Thymus (tissue), 11 donors: ENCODE measurements at regions not wholly inside any gene's neighbourhood (a gene's known extent, or its start where the extent isn't known, plus 50 kb on each side); places are given as distances from the start of the nearest gene placed in this dataset.

Experiments
- DNase-seq, 9 donors: peaks; one replicate each; pipeline ENCODE4 v3.0.0-alpha.2; 2013; ENCODE audit warnings: low spot score in 9 of 9, low read depth in 6 of 9, missing footprints in 1 of 9
- H3K27ac ChIP-seq, 2 donors: one replicate each; pipeline ENCODE4 v1.5.1; 2013; ENCODE audit warnings: control low read depth in 1 of 2, low read depth in 1 of 2, low read length in 1 of 2, mild to moderate bottlenecking in 1 of 2, moderate library complexity in 1 of 2
- H3K27me3 ChIP-seq, 2 donors: one replicate each; pipeline ENCODE4 v1.5.1; 2013; ENCODE audit warnings: low read length in 1 of 2; ENCODE audit not compliant: control insufficient read depth in 2 of 2, insufficient read depth in 1 of 2
- H3K36me3 ChIP-seq, 2 donors: one replicate each; pipeline ENCODE4 v1.5.1; 2013; ENCODE audit warnings: low read length in 1 of 2, mild to moderate bottlenecking in 1 of 2, moderate library complexity in 1 of 2; ENCODE audit not compliant: control insufficient read depth in 2 of 2, insufficient read depth in 2 of 2
- H3K4me1 ChIP-seq, 2 donors: one replicate each; pipeline ENCODE4 v1.5.1; 2013; ENCODE audit warnings: low read length in 2 of 2; ENCODE audit not compliant: control insufficient read depth in 2 of 2, insufficient read depth in 2 of 2
- H3K4me3 ChIP-seq, 2 donors: one replicate each; pipeline ENCODE4 v1.5.1; 2013; ENCODE audit warnings: low read length in 2 of 2, control low read depth in 1 of 2, mild to moderate bottlenecking in 1 of 2
- H3K9me3 ChIP-seq, 2 donors: one replicate each; pipeline ENCODE4 v1.5.1; 2013; ENCODE audit warnings: low read length in 1 of 2, mild to moderate bottlenecking in 1 of 2; ENCODE audit not compliant: control insufficient read depth in 2 of 2, insufficient read depth in 1 of 2
- WGBS: extraction: QIAGEN DNeasy Blood & Tissue Kit; methylation state at CpG from one replicate; pipeline ENCODE4 v1.1.7; 2013; 5-methylcytosine and 5-hydroxymethylcytosine counted together
- donor health status: healthy.

DNA sequence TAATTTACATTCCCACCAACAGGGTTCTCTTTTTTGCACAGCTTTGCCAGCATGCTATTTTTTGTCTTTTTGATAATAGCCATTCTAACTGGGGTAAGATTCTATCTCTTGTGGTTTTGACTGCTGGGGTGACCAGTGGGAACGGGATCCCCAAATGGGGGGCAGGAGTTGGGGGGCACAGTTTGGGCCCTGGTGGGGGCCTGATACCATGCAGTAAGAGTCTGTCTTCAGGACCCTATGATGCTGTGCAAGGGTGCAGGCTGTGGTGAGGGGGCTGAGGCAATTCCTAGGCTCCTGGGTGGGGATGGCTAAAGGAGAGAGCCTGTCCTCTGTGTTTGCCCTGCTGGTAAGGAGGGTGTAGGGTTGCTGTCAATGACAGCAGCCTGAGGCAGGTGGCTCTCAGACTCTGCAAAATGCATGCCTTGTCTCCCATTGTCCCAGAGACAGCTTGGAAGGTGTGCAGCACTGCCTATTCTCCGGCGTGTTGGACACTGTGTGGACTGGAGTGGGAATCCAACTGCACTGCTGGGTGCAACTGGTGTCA is 172.7 kb upstream of the ARHGAP24 start:
- Histone ChIP-seq H3K27me3 (no peaks in the 10 kb centered on the region), H3K4me3 (no peak overlapping the region), H3K4me1 (no peaks in the 10 kb centered on the region), H3K36me3 (no peaks in the 10 kb centered on the region), H3K9me3 (no peaks in the 10 kb centered on the region), H3K27ac (no peak overlapping the region)
- DNase-seq = no peak
- 90% methylated on average over 3 of the region's 3 CpGs for WGBS

DNA sequence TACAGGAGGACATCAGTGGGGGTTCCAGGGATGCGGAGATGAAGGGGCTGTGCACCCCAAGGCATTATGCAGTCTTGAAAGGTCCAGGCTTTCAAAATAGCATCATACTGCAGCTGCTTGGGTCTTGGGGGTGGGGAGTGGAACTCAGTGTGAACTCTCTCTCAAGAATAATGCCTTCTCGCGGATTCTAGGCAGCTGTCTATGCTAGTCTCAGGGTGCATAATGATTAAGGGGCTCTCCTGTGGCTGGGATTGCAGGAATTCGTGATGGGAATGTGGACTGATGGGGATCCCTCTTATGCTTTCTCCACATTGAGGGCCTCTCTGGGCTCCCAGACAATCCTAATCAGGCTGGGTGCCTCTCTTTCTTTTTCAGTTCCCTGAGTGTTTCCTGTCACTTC is 172.2 kb upstream of the ARHGAP24 start:
- WGBS = 87% methylated on average over 4 of the region's 4 CpGs
- Histone ChIP-seq H3K4me1 (no peaks in the 10 kb centered on the region), H3K9me3 (no peaks in the 10 kb centered on the region), H3K27ac (no peak overlapping the region), H3K36me3 (no peaks in the 10 kb centered on the region), H3K4me3 (no peak overlapping the region), H3K27me3 (no peaks in the 10 kb centered on the region)
- DNase-seq = no peak

- H3K27ac ChIP-seq = no peak overlapping the region
- no peaks in the 10 kb centered on the region for H3K36me3 ChIP-seq
- peaks cover 0 to 10% of the 10 kb centered on the region in 2 donors for H3K9me3 ChIP-seq
- H3K27me3 ChIP-seq = no peaks in the 10 kb centered on the region
- H3K4me3 ChIP-seq = no peak overlapping the region
- DNase-seq = no peak
- no peaks in the 10 kb centered on the region for H3K4me1 ChIP-seq
Observed at GRCh38 chr4:85318415-85318814, 156.5 kb upstream of the ARHGAP24 start.

DNA sequence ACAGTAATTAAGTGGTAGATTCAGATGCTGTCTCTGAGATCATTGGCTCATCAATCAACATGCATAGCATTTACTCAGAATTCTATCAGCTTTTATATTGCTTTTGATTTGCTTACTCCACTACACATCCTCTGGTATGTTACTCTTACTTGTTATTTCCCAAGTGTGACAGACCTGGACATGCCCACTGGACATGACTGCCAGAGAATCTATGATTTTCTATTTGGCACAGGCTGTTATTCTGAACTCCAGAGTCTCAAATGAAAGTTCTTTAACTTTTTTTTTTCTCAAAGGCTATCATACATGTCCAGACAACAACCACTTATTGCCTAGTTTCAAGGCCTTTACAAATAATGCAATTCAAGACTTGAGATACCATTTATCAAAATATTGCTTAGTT is 116.1 kb upstream of the ARHGAP24 start:
- no peak for DNase-seq
- Histone ChIP-seq H3K4me3 (no peak overlapping the region), H3K4me1 (no peaks in the 10 kb centered on the region), H3K27me3 (no peaks in the 10 kb centered on the region), H3K27ac (no peak overlapping the region), H3K36me3 (no peaks in the 10 kb centered on the region), H3K9me3 (no peaks in the 10 kb centered on the region)

DNA sequence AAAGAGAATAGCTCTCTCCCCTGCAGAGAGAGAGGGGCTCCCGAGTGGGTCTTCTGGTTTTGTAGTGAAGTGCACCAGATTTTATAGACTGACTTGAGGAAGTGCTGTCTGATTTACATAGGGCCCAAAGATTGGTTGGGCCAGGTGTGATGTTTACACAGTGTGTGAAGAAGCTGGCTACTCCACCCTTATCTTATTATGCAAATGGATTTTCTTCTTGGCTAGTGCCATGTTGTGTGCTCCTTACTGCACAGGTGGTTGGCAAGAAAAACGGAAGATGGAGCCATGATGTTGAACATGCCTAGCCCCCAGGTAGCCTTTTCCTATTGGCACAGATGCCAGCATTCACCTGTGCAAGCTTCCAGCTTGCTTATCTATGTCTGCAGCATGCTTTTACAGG is 112.4 kb upstream of the ARHGAP24 start:
- H3K4me3 ChIP-seq = no peak overlapping the region
- H3K4me1 ChIP-seq = no peaks in the 10 kb centered on the region
- 95% methylated on average over 2 of the region's 2 CpGs for WGBS
- H3K27me3 ChIP-seq = no peaks in the 10 kb centered on the region
- H3K9me3 ChIP-seq = no peaks in the 10 kb centered on the region
- no peak overlapping the region for H3K27ac ChIP-seq
- no peak for DNase-seq
- H3K36me3 ChIP-seq = no peaks in the 10 kb centered on the region

DNA sequence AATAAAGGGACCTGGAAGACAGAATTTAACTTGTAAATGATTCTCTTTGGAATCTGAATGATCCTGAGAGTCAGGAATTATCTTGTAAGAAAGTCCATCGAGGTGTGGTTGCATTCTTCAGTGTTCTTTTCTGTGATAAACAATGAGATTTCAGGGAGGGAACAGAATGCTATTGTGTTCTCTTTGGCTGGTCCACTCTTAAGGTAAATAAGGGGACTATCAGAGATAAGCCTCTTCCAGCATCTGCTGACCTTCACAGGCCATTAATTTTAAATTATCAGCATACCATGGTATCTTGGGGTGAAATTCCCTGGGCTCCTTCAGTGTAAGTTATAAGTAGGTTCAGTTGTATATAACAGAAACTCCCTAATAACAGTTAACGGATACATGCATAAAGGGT is 107.1 kb upstream of the ARHGAP24 start:
- Histone ChIP-seq H3K4me3 (no peak overlapping the region), H3K9me3 (no peaks in the 10 kb centered on the region), H3K36me3 (no peaks in the 10 kb centered on the region), H3K27me3 (no peaks in the 10 kb centered on the region), H3K27ac (no peak overlapping the region), H3K4me1 (no peaks in the 10 kb centered on the region)
- WGBS = 86% methylated on average over 2 of the region's 2 CpGs
- no peak for DNase-seq

GRCh38 chr4:85368240-85368639 is 106.7 kb upstream of the ARHGAP24 start:
- 97% methylated on average over 3 of the region's 3 CpGs for WGBS
- Histone ChIP-seq H3K27ac (no peak overlapping the region), H3K27me3 (no peaks in the 10 kb centered on the region), H3K4me1 (no peaks in the 10 kb centered on the region), H3K36me3 (no peaks in the 10 kb centered on the region), H3K4me3 (no peak overlapping the region), H3K9me3 (no peaks in the 10 kb centered on the region)
- no peak for DNase-seq

DNA sequence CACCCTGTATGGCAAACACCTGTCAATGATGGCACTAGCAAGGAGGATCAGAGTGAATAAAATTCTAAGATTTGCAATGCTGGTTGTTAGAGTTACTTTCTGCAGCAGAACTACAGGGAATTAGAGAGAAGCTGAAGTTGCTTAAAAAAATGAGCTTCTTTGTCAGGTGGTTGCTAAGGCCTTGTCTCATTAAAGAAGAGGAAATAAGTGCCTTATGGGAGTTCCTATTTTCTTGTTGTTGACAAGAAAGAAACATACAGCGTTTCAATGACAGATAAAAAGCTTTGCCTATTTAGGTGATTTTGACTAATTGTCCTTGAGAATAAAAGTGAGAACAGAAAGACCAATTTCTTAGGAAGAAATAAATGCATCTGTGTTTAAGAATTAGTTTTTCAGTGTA is 106.0 kb upstream of the ARHGAP24 start:
- H3K27ac ChIP-seq = no peak overlapping the region
- 20% methylated on average over 1 of the region's 1 CpG for WGBS
- H3K9me3 ChIP-seq = no peaks in the 10 kb centered on the region
- no peaks in the 10 kb centered on the region for H3K4me1 ChIP-seq
- no peak overlapping the region for H3K4me3 ChIP-seq
- DNase-seq = no peak
- H3K27me3 ChIP-seq = no peaks in the 10 kb centered on the region
- H3K36me3 ChIP-seq = no peaks in the 10 kb centered on the region

DNA sequence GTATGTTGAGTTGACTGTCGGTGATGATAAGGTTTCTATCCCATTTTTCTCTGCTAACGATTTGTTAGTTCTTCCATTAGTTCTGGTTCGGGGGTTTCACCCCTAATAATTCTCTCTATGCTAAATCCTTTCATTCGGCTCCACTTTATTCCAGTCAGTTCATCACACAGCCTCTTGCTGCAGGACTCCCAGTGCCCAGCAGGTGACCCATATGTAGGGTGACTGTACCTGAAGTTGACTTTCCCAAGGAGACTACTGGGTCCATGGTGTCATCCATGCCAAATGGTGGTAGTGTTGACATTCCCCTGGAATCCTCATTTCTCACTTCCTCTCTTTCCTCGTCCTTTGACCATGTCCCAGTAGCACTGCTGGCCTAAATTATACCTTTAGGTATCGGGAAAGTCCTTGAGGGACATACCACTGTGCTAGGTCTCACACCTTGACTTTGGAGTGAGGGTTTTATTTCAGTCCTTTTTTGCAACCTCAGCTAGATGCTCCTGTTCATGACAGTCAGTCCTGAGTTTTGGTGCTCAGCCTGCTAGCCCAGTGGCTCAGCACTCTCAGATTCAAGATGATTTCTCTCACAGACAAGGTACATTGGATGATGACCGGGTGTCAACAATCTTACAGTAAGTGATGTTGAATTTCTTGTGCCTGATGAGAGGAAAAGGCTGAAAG is 105.1 kb upstream of the ARHGAP24 start:
- no peaks in the 10 kb centered on the region for H3K9me3 ChIP-seq
- H3K4me1 ChIP-seq = no peaks in the 10 kb centered on the region
- no peaks in the 10 kb centered on the region for H3K36me3 ChIP-seq
- DNase-seq = no peak
- no peak overlapping the region for H3K4me3 ChIP-seq
- WGBS = 75% methylated on average over 7 of the region's 7 CpGs
- H3K27me3 ChIP-seq = no peaks in the 10 kb centered on the region
- H3K27ac ChIP-seq = no peak overlapping the region
